Naive B cell (primary cell): ENCODE measurements at regions not wholly inside any gene's neighbourhood (a gene's known extent, or its start where the extent isn't known, plus 50 kb on each side); places are given as distances from the start of the nearest gene placed in this dataset.

Experiments
- ATAC-seq, 2 donors: fragments of 150-1000 bp; cut with Tn5 transposase; 2 replicates each; pipeline ENCODE4 v1.10.0; 2021; ENCODE audit warnings: low read depth in 2 of 2, mild to moderate bottlenecking in 2 of 2, moderate library complexity in 2 of 2
- DNase-seq: peaks from one replicate; pipeline ENCODE4 v3.0.0; 2022
- H3K27ac Mint-ChIP-seq, 6 donors: one replicate each; pipeline ENCODE4 v1.8.0; 2020 to 2022; ENCODE audit warnings: mild to moderate bottlenecking in 6 of 6, mixed read lengths in 6 of 6, moderate library complexity in 5 of 6, inconsistent platforms in 2 of 6
- H3K27me3 Mint-ChIP-seq, 3 donors: one replicate each; pipeline ENCODE4 v1.8.0; 2021 to 2022; ENCODE audit warnings: mixed read lengths in 3 of 3, mild to moderate bottlenecking in 1 of 3
- H3K36me3 Mint-ChIP-seq, 2 donors: one replicate each; pipeline ENCODE4 v1.8.0; 2020 to 2022; ENCODE audit warnings: mixed read lengths in 2 of 2, inconsistent platforms in 1 of 2, mild to moderate bottlenecking in 1 of 2
- H3K4me1 Mint-ChIP-seq, 3 donors: one replicate each; pipeline ENCODE4 v1.8.0; 2020 to 2022; ENCODE audit warnings: mixed read lengths in 3 of 3, inconsistent platforms in 1 of 3, mild to moderate bottlenecking in 1 of 3, moderate library complexity in 1 of 3
- H3K4me3 Mint-ChIP-seq, 8 donors: one replicate each; pipeline ENCODE4 v1.8.0; 2020 to 2022; ENCODE audit warnings: mild to moderate bottlenecking in 8 of 8, mixed read lengths in 8 of 8, moderate library complexity in 8 of 8, inconsistent platforms in 2 of 8
- H3K9me3 Mint-ChIP-seq, 7 donors: one replicate each; pipeline ENCODE4 v1.8.0; 2020 to 2022; ENCODE audit warnings: mixed read lengths in 7 of 7, mild to moderate bottlenecking in 5 of 7, inconsistent platforms in 2 of 7, moderate library complexity in 1 of 7

GRCh38 chr6:139496654-139497344 is 122.4 kb upstream of the CITED2 start:
- Mint-ChIP-seq H3K4me1 (no peaks in the 10 kb centered on the region), H3K27me3 (no peaks in the 10 kb centered on the region), H3K9me3 (peaks cover 0 to 3% (median 0%) of the 10 kb centered on the region in 7 donors), H3K4me3 (no peak overlapping the region), H3K27ac (no peak overlapping the region), H3K36me3 (no peaks in the 10 kb centered on the region)
- DNase-seq (no peak), ATAC-seq (no peak)

DNA sequence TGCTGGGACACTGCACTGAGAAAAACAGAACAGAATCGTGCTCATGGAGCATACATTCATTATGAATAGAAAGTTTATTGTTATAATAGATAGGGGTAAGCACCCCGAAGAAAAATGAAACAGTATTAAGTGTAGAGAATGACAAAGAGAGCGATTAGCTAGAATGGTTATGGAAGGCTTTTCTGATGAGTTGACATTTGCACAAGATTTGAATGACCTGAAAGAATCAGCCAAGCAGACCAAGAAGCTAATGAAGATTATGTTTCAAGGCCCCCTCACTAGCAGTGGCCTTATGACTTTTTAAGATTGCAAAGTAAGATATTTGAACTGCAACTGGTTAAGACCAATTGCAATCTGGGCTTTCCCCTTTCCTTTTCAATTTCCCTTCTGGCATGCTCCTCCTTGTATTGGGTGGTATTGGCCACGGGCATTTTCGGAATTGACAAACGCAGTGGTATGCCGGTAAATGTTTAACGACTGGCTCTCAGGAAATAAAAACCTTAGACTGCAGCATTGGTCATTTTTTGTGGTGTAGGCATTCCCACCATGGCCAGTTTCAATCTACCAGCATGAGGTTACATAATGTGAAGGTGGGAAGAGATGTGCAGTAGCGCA is 120.0 kb upstream of the CITED2 start:
- H3K4me1 Mint-ChIP-seq: peaks cover 7 to 11% (median 11%) of the 10 kb centered on the region in 3 donors
- H3K27ac Mint-ChIP-seq: no peak overlapping the region
- no peak for DNase-seq
- no peak overlapping the region for H3K4me3 Mint-ChIP-seq
- peaks cover 0 to 9% of the 10 kb centered on the region in 2 donors for H3K36me3 Mint-ChIP-seq
- no peak for ATAC-seq
- no peaks in the 10 kb centered on the region for H3K27me3 Mint-ChIP-seq
- H3K9me3 Mint-ChIP-seq: peaks cover 0 to 10% (median 0%) of the 10 kb centered on the region in 7 donors

GRCh38 chr6:139490482-139490881 is 116.0 kb upstream of the CITED2 start:
- peaks cover 7 to 11% (median 11%) of the 10 kb centered on the region in 3 donors for H3K4me1 Mint-ChIP-seq
- peak overlapping the region in 2 of 6 donors; percentile 73 to 86 for H3K27ac Mint-ChIP-seq
- DNase-seq: peak; percentile 3

DNA sequence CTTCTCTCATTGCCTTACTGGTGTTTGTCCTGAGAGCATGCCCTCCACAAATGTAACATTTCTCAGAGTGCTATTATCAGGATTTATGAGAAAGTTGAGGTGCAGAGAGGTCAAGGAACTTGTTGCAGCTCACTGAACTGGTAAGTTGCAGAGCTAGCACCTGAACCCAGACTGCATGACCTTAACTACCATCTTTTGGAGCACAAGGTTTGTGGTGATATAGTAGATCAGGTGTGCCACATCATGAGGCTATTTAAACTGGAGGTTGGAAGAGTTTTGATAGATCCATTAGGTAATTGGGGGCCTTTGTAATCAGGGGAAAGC is 112.0 kb upstream of the CITED2 start:
- H3K27ac Mint-ChIP-seq: peak overlapping the region in 1 of 6 donors; percentile 77
- H3K9me3 Mint-ChIP-seq: peaks cover 0 to 10% (median 0%) of the 10 kb centered on the region in 7 donors
- no peak for DNase-seq
- H3K27me3 Mint-ChIP-seq: no peaks in the 10 kb centered on the region
- H3K4me3 Mint-ChIP-seq: peak overlapping the region in 1 of 8 donors; percentile 2
- no peak for ATAC-seq
- peaks cover 0 to 9% of the 10 kb centered on the region in 2 donors for H3K36me3 Mint-ChIP-seq
- H3K4me1 Mint-ChIP-seq: peaks cover 7 to 11% (median 11%) of the 10 kb centered on the region in 3 donors

More at GRCh38 chr6:139490482-139490881, 116.0 kb upstream of the CITED2 start:
- Mint-ChIP-seq H3K4me3 (peak overlapping the region in 4 of 8 donors; percentile 23 to 72 (median 50)), H3K36me3 (peaks cover 0 to 9% of the 10 kb centered on the region in 2 donors), H3K9me3 (peaks cover 0 to 10% (median 0%) of the 10 kb centered on the region in 7 donors), H3K27me3 (no peaks in the 10 kb centered on the region)
- ATAC-seq: peak; percentile 55 to 69

DNA sequence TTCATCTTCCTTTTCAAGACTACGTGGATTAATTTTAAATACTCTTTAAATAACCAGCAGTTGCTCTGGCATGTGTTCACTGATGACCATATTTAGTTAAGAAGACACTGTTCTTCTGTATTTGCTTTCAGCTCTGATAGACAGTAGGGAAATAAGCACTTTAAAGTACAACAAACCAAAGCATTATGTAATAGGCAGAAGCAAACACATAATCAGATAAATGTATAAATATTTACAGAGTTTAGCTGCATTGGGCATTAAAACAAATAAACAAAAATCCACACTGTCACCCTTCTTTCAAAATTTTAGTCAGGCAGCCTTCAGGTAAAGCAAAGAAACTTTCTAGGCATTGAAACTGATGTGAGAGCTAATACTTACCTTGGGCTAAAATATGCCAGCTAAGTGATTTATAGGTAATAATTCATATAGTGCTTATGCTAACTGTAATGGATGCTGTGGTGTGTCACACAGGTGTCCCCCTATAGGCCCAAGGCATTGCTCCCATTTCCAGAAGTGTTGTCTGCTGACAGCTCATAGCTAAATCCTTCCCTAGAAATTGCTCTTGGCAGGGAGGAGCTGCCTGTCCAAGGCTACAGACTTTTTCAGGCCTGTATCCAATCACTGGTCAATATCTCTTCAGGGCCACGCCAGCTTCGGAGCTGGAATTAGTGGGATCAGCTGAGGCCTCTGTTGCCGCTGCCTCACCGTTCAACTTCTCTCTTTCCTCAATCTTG is 111.5 kb upstream of the CITED2 start:
- ATAC-seq (no peak), DNase-seq (no peak)
- H3K27me3 Mint-ChIP-seq: no peaks in the 10 kb centered on the region
- peaks cover 0 to 8% of the 10 kb centered on the region in 2 donors for H3K36me3 Mint-ChIP-seq
- no peak overlapping the region for H3K4me3 Mint-ChIP-seq
- peaks cover 7 to 11% (median 11%) of the 10 kb centered on the region in 3 donors for H3K4me1 Mint-ChIP-seq
- H3K27ac Mint-ChIP-seq: no peak overlapping the region
- H3K9me3 Mint-ChIP-seq: peaks cover 0 to 8% (median 0%) of the 10 kb centered on the region in 7 donors

- H3K36me3 Mint-ChIP-seq: peaks cover 0 to under 1% of the 10 kb centered on the region in 2 donors
- H3K4me3 Mint-ChIP-seq: no peak overlapping the region
- no peaks in the 10 kb centered on the region for H3K27me3 Mint-ChIP-seq
- ATAC-seq (no peak), DNase-seq (no peak)
- H3K4me1 Mint-ChIP-seq: peaks cover 4 to 7% (median 6%) of the 10 kb centered on the region in 3 donors
- peaks cover 0 to under 1% (median 0%) of the 10 kb centered on the region in 7 donors for H3K9me3 Mint-ChIP-seq
- H3K27ac Mint-ChIP-seq: no peak overlapping the region
Observed at GRCh38 chr6:139485185-139485584, 110.7 kb upstream of the CITED2 start.

- Mint-ChIP-seq H3K36me3 (no peaks in the 10 kb centered on the region), H3K27me3 (peaks cover 0 to under 1% (median 0%) of the 10 kb centered on the region in 3 donors), H3K4me3 (no peak overlapping the region), H3K9me3 (no peaks in the 10 kb centered on the region), H3K27ac (peak overlapping the region in 1 of 6 donors; percentile 45), H3K4me1 (no peaks in the 10 kb centered on the region)
- DNase-seq: no peak
- no peak for ATAC-seq
Observed at GRCh38 chr6:139483079-139483478, 108.6 kb upstream of the CITED2 start.

DNA sequence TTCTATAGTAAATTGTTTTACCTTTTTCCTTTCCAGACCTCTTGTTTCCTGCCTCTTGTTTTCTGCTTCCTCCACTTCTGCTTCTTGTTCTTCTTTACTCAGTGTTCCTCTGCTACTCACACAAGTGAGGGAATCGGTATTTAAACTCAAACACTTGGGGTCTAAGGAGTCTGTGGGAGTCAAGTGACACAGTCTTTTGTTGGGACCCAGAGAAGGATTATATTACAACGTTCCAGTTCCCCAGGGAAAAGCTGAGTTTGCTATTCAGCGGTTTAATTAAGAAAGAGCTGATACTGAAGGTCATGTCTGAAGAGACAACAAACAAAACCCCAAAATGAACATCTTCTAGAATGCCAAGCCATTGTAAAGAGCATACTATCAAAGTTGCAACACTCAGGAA is 107.8 kb upstream of the CITED2 start:
- DNase-seq (no peak), ATAC-seq (no peak)
- H3K27me3 Mint-ChIP-seq: peaks cover 0 to 4% (median 0%) of the 10 kb centered on the region in 3 donors
- H3K4me3 Mint-ChIP-seq: no peak overlapping the region
- H3K27ac Mint-ChIP-seq: no peak overlapping the region
- no peaks in the 10 kb centered on the region for H3K4me1 Mint-ChIP-seq
- H3K36me3 Mint-ChIP-seq: no peaks in the 10 kb centered on the region
- no peaks in the 10 kb centered on the region for H3K9me3 Mint-ChIP-seq

- Mint-ChIP-seq H3K4me1 (no peaks in the 10 kb centered on the region), H3K4me3 (no peak overlapping the region), H3K27ac (no peak overlapping the region), H3K27me3 (peaks cover 0 to 4% (median 0%) of the 10 kb centered on the region in 3 donors), H3K36me3 (no peaks in the 10 kb centered on the region), H3K9me3 (no peaks in the 10 kb centered on the region)
- DNase-seq (no peak), ATAC-seq (no peak)
Observed at GRCh38 chr6:139480356-139481165, 106.1 kb upstream of the CITED2 start.

- no peaks in the 10 kb centered on the region for H3K36me3 Mint-ChIP-seq
- no peaks in the 10 kb centered on the region for H3K4me1 Mint-ChIP-seq
- no peak overlapping the region for H3K4me3 Mint-ChIP-seq
- no peaks in the 10 kb centered on the region for H3K9me3 Mint-ChIP-seq
- no peak for ATAC-seq
- peaks cover 0 to 4% (median 0%) of the 10 kb centered on the region in 3 donors for H3K27me3 Mint-ChIP-seq
- DNase-seq: no peak
- H3K27ac Mint-ChIP-seq: no peak overlapping the region
Observed at GRCh38 chr6:139479433-139480222, 105.2 kb upstream of the CITED2 start.

DNA sequence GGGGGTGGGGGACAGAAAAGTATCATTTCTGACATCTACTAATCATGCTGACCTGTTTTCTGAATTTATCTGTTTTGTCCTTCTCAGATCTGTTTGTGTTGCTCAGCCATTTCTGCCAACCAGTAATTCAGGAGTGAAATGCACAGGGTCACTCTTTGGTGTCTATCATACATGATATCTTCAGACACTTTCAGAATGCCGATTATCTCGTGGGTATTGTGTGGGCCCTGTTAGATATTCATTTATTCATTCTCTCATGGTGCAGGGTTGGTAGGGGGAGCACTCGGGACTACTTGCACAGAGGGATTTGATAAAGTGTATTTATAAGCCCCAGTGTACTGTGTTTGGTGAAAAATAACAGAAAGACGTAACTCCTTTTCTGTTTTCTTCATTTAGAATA is 101.2 kb upstream of the CITED2 start:
- Mint-ChIP-seq H3K4me3 (no peak overlapping the region), H3K9me3 (no peaks in the 10 kb centered on the region), H3K36me3 (no peaks in the 10 kb centered on the region), H3K27ac (no peak overlapping the region), H3K4me1 (peaks cover 0 to 4% (median 0%) of the 10 kb centered on the region in 3 donors), H3K27me3 (peaks cover 0 to 4% (median 0%) of the 10 kb centered on the region in 3 donors)
- DNase-seq (no peak), ATAC-seq (no peak)

GRCh38 chr6:139475241-139475640 is 100.8 kb upstream of the CITED2 start:
- Mint-ChIP-seq H3K27ac (no peak overlapping the region), H3K9me3 (no peaks in the 10 kb centered on the region), H3K4me1 (peaks cover 0 to 4% (median 0%) of the 10 kb centered on the region in 3 donors), H3K36me3 (no peaks in the 10 kb centered on the region), H3K4me3 (no peak overlapping the region), H3K27me3 (peaks cover 0 to 4% (median 0%) of the 10 kb centered on the region in 3 donors)
- DNase-seq (no peak), ATAC-seq (no peak)
